HTR-8/SVneo (cell line): ENCODE measurements at regions not wholly inside any gene's neighbourhood (a gene's known extent, or its start where the extent isn't known, plus 50 kb on each side); places are given as distances from the start of the nearest gene placed in this dataset.

ENCODE experiments used
- DNase-seq: peaks from one replicate; pipeline ENCODE4 v3.0.0; 2011; ENCODE audit warnings: low spot score, mixed read lengths; ENCODE audit not compliant: insufficient read length
- FAIRE-seq: peaks from 2 replicates; lab custom pipeline; 2011; peaks lifted over from hg19 to GRCh38; lab: Jason Lieb, UNC

GRCh38 chr18:73879766-73880165 lies 267.9 kb downstream of the FBXO15 start:
- no peak for FAIRE-seq
- DNase-seq: no peak

- FAIRE-seq: no peak
Measured at GRCh38 chr18:73879328-73879727, 268.3 kb downstream of the FBXO15 start.

GRCh38 chr18:73869182-73869581 lies 278.5 kb downstream of the FBXO15 start:
- FAIRE-seq: no peak
- DNase-seq: no peak

More at GRCh38 chr18:73879328-73879727, 268.3 kb downstream of the FBXO15 start:
- no peak for DNase-seq

GRCh38 chr18:73861771-73862170 lies 285.9 kb downstream of the FBXO15 start:
- no peak for FAIRE-seq

GRCh38 chr18:73859837-73860397 lies 287.7 kb downstream of the FBXO15 start:
- DNase-seq (no peak), FAIRE-seq (no peak)

More at GRCh38 chr18:73861771-73862170, 285.9 kb downstream of the FBXO15 start:
- DNase-seq: no peak

- DNase-seq: no peak
- FAIRE-seq: no peak
Measured at GRCh38 chr18:73852789-73853549, 294.7 kb downstream of the FBXO15 start.

- DNase-seq (no peak), FAIRE-seq (no peak)
Measured at GRCh38 chr18:73850782-73851181, 296.9 kb downstream of the FBXO15 start.

GRCh38 chr18:73848656-73849055 lies 299.0 kb downstream of the FBXO15 start:
- no peak for FAIRE-seq
- DNase-seq: no peak

- no peak for DNase-seq
- no peak for FAIRE-seq
Measured at GRCh38 chr18:73843455-73843854, 304.2 kb downstream of the FBXO15 start.

- peak; percentile 19 for DNase-seq
- no peak for FAIRE-seq
Measured at GRCh38 chr18:73842795-73843394, 304.7 kb downstream of the FBXO15 start.

GRCh38 chr18:73841661-73842060 lies 306.0 kb downstream of the FBXO15 start:
- no peak for FAIRE-seq
- no peak for DNase-seq

GRCh38 chr18:73840319-73840945 lies 307.2 kb downstream of the FBXO15 start:
- no peak for DNase-seq
- no peak for FAIRE-seq

GRCh38 chr18:73839441-73839840 lies 308.2 kb downstream of the FBXO15 start:
- no peak for FAIRE-seq

GRCh38 chr18:73838107-73838506 lies 309.5 kb downstream of the FBXO15 start:
- DNase-seq (no peak), FAIRE-seq (no peak)

More at GRCh38 chr18:73839441-73839840, 308.2 kb downstream of the FBXO15 start:
- DNase-seq: no peak

GRCh38 chr18:73835656-73836364 lies 311.8 kb downstream of the FBXO15 start:
- DNase-seq: no peak
- no peak for FAIRE-seq

- FAIRE-seq (no peak), DNase-seq (no peak)
Measured at GRCh38 chr18:73835039-73835438, 312.6 kb downstream of the FBXO15 start.

GRCh38 chr18:73831688-73832087 lies 315.9 kb downstream of the FBXO15 start:
- no peak for DNase-seq
- no peak for FAIRE-seq

GRCh38 chr18:73829146-73829545 lies 318.5 kb downstream of the FBXO15 start:
- DNase-seq: no peak
- no peak for FAIRE-seq

- DNase-seq: no peak
- FAIRE-seq: no peak
Measured at GRCh38 chr18:73827801-73828200, 319.8 kb downstream of the FBXO15 start.

- no peak for FAIRE-seq
- DNase-seq: no peak
Measured at GRCh38 chr18:73826098-73826497, 321.5 kb downstream of the FBXO15 start.
